22Rv1 (cell line): ENCODE measurements at regions not wholly inside any gene's neighbourhood (a gene's known extent, or its start where the extent isn't known, plus 50 kb on each side); places are given as distances from the start of the nearest gene placed in this dataset.

Source experiments
- H3K27ac ChIP-seq: fragments of 450-650 bp; 2 replicates; pipeline ENCODE4 v1.5.1; 2017
- ZFX ChIP-seq: fragments of 450-650 bp; IDR thresholded peaks from 2 replicates; pipeline ENCODE4 v1.6.1; 2017; ENCODE audit warnings: antibody characterized with exemption, borderline replicate concordance
- TF ChIP-seq, protein P1 (sequence below): fragments of 450-650 bp; IDR thresholded peaks from 2 replicates; pipeline ENCODE4 v1.5.1; 2017; ENCODE audit warnings: mild to moderate bottlenecking

DNA sequence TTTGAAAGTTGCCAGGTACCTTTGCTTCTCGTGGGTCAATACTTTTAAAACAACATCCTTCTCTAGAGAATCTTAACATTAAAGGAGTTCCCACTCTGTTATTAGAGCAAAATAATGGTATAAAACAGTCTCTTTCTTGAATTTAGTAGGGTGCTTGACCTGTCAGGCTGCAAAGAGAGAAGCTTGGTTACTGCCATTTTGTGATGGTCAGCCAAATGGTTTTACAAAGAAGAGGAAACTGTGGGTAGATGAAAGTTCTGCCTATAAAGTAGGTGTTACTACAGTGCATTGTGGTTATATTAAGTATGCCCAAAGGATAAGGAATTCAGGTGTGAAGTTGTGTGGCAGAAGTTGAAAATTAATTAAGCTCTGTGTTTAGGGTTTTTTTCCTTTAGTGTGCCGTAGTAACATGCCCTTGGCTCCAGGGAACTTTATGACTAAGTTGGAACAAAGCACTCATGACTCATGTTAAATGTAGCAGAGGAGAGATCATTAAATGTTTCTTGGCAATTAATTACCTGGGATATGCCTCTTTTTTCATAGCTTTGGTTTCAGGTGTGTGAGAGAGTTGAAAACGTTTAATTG is 354.0 kb upstream of the KITLG start:
- no peak overlapping the region for H3K27ac ChIP-seq
- TF ChIP-seq, protein P1, sequence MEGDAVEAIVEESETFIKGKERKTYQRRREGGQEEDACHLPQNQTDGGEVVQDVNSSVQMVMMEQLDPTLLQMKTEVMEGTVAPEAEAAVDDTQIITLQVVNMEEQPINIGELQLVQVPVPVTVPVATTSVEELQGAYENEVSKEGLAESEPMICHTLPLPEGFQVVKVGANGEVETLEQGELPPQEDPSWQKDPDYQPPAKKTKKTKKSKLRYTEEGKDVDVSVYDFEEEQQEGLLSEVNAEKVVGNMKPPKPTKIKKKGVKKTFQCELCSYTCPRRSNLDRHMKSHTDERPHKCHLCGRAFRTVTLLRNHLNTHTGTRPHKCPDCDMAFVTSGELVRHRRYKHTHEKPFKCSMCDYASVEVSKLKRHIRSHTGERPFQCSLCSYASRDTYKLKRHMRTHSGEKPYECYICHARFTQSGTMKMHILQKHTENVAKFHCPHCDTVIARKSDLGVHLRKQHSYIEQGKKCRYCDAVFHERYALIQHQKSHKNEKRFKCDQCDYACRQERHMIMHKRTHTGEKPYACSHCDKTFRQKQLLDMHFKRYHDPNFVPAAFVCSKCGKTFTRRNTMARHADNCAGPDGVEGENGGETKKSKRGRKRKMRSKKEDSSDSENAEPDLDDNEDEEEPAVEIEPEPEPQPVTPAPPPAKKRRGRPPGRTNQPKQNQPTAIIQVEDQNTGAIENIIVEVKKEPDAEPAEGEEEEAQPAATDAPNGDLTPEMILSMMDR = no peak
- no peak for TF ChIP-seq ZFX

DNA sequence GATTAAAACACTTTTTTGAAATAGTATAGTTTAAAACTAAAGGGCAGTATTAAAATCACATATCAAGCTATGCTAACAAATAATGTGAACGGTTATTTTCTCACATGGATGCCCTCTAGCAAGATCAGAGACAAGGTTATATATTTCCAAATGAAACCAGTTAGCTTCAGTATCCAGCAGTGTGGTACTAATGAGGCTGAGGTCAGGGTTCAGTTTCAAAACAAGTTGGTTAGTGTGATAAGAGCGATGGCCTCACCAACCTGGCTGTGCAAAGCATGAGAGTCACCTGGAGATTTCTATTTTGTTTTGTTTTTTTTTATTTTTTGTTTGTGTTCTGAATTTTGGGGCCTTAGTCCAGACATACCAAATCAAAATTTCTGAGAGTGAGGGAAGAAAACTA is 352.2 kb upstream of the KITLG start:
- H3K27ac ChIP-seq = no peak overlapping the region
- TF ChIP-seq, protein P1 = no peak
- no peak for TF ChIP-seq ZFX

DNA sequence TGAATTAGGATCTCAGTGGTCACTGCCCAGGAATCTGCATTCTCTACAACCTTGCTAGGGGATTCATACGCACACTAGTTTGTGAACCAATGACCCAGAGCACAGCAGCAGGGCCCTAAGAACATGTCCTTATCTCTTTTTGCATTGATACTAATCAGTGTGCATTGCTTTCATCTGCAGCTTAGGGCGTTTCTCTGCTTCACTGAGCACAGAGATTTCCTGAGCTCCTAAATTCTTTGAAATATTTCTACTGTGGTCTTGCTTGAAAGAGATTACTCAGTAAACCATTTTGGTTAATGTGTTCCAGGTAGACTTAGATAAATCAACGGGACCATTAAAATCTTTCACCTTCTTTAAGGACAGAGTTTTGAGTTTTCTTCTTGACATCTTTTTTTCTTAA is 351.3 kb upstream of the KITLG start:
- H3K27ac ChIP-seq = no peak overlapping the region
- TF ChIP-seq, protein P1 = no peak
- no peak for TF ChIP-seq ZFX

DNA sequence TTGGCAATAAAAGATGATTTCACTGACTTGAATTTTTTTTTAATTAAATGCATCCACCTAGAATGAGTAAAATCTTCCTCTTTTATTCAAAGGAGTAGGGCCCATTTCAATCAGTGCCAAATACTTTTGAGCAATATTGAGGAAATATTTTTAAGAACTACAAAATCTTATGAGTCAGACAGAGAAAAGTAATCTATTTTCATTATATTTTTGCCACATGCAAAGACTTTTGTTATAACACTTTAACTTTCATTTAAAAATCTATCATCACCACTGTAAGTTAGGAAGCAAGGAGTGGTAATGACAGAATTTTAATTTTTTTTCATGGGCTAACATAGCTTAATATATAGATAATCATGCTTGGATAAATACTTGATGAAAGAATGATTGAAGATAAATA is 345.2 kb upstream of the KITLG start:
- TF ChIP-seq, protein P1 = no peak
- no peak for TF ChIP-seq ZFX
- H3K27ac ChIP-seq = peak overlapping the region; percentile 67

DNA sequence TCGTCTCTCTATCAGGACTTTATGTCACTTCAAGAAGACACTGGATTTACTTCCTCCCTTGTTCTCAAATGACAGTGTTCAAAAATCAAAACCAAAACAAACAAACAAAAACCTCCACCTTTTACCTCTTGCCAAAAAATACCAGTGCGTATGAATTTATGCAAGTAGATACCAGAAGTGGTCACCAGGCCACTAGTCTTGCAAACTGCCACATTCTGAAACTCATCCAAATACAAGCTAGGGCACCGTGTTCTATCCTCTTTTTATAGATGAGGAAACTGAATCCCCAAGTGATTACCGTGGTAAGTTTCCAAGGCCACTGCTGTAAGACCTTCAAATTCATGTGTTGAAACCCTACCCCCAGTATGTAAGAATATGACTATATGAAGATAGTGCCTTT is 343.9 kb upstream of the KITLG start:
- no peak overlapping the region for H3K27ac ChIP-seq
- no peak for TF ChIP-seq ZFX

DNA sequence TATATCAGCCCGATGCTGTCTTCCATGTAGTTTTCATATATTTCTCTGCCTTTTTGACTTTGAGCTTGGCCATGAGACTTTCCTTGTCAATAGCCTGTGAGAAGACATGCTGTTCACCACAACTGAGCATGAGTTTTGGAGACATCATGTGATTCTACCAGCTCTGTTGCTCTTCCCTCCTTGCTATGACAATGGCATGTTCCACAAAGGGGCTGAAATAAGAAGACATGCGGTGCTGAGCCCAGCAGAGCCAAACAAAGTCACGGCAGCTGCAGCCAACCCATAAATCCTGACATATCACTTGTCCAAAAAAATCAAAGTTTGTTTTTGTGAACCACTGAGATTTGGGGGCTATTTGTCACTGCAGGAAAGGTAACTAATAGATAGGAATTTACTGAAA is 343.4 kb upstream of the KITLG start:
- TF ChIP-seq ZFX = no peak
- TF ChIP-seq, protein P1 = no peak
- H3K27ac ChIP-seq = no peak overlapping the region

DNA sequence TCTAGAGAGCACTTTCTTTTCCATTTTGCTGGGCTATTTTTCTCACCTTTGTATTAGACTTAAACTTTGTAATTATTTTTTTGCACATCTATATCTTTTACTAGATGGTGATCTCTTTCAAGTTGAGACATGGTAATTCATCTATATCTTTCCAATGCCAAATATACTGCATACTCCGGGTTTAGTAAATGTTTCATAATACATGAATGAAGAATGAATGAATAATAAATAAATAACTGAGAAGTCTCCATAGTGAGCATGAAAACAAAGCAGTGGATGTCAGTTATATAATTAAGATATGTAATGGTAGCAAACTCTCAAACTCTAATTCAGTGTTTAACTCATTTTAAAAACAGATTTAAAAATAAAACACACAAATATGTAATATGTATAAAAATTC is 342.5 kb upstream of the KITLG start:
- H3K27ac ChIP-seq = no peak overlapping the region
- TF ChIP-seq, protein P1 = no peak
- no peak for TF ChIP-seq ZFX

DNA sequence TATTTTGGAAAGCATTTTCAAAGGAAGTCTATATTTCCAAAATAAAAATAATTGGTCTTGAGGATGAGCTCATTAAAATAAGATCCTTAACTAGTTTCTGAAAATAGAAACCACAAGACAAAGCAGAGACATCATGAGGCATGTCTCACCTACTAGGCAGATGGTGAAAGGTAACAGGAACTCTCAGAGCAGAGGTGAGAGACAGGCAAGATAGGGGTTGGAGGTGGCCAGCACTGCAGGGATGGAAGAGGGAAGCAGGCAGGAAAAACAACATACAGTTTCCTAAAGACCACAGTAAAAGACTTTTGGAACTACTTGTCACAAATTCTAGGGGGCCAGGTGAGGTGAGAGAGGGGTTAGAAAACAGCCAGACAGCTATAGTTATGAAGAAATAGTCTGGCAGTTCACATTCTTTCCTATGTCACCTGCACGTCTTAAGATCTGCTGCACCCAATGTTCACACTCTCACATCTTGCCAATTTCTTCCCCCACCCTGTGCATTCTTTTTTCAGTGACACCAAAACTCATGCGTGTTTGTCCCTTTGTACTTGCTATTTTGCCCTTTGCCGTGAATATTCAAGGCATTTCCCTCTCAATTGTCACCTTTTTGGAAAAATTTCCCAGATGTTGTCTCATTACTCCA is 341.7 kb upstream of the KITLG start:
- TF ChIP-seq, protein P1 = no peak
- TF ChIP-seq ZFX = no peak
- H3K27ac ChIP-seq = no peak overlapping the region
